ENCODE measurements at regions not wholly inside any gene's neighbourhood (a gene's known extent, or its start where the extent isn't known, plus 50 kb on each side); places are given as distances from the start of the nearest gene placed in this dataset.

DNA sequence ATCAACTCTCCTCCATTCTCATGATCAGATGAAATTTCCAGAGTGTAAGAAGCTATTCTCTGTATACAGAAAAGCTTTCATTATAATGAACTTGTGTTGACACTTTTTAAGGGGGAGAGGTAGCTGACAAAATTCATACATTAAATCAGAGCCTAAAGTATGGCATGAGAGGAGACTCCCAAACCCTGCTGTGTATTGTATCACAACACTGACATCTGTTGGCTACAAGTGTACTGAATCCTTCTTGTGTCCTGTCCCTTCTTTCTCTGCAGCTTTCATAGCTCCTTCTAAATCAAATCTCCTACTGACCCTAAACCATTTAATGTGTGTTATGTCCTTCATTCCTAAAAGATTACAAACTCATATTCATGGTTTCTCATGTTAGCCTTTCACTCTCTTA, 70.9 kb downstream of the GCC1 start:
- TF ChIP-seq, protein P1, sequence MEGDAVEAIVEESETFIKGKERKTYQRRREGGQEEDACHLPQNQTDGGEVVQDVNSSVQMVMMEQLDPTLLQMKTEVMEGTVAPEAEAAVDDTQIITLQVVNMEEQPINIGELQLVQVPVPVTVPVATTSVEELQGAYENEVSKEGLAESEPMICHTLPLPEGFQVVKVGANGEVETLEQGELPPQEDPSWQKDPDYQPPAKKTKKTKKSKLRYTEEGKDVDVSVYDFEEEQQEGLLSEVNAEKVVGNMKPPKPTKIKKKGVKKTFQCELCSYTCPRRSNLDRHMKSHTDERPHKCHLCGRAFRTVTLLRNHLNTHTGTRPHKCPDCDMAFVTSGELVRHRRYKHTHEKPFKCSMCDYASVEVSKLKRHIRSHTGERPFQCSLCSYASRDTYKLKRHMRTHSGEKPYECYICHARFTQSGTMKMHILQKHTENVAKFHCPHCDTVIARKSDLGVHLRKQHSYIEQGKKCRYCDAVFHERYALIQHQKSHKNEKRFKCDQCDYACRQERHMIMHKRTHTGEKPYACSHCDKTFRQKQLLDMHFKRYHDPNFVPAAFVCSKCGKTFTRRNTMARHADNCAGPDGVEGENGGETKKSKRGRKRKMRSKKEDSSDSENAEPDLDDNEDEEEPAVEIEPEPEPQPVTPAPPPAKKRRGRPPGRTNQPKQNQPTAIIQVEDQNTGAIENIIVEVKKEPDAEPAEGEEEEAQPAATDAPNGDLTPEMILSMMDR (IDR thresholded peaks at IDR 0.05), result peak in 2 of 4 experiments; percentile 15 to 26
- TF ChIP-seq POLR2A (IDR thresholded peaks at IDR 0.05), result no peak

Measured in sigmoid colon (tissue), 3 donors.